GM12878 (cell line): ENCODE measurements at regions not wholly inside any gene's neighbourhood (a gene's known extent, or its start where the extent isn't known, plus 50 kb on each side); places are given as distances from the start of the nearest gene placed in this dataset.

Experiments used
- ATAC-seq: fragments of 200-7000 bp; cut with Tn5 transposase; 3 replicates; pipeline ENCODE4 v1.9.1; 2020; ENCODE audit warnings: mild to moderate bottlenecking, moderate library complexity
- BruUV-seq: library from RNA; stranded (reverse); fragments of 400-500 nt; replicated peaks from 2 replicates; lab custom pipeline; 2021; lab: Mats Ljungman, UMichigan
- CTCF ChIA-PET: fragments of 300-600 bp; sonication (Branson Sonifier 250); formaldehyde crosslinking; extraction: SDS; loops from one replicate; lab custom pipeline; 2021; ENCODE audit warnings: inconsistent platforms; lab: Yijun Ruan, JAX
- POLR2A ChIA-PET: fragments of 350-600 bp; formaldehyde crosslinking; extraction: SDS; loops from one replicate; lab custom pipeline; 2021; ENCODE audit warnings: inconsistent platforms; lab: Charles Lee
- RAD21 ChIA-PET: fragments of 300-600 bp; sonication (Branson Sonifier 250); formaldehyde crosslinking; loops from one replicate; lab custom pipeline; 2023; ENCODE audit warnings: antibody characterized with exemption; ENCODE audit not compliant: unreplicated experiment; lab: Charles Lee
- SMC1A ChIA-PET: fragments of 300-600 bp; sonication (Branson Sonifier 250); formaldehyde crosslinking; loops from one replicate; lab custom pipeline; 2023; ENCODE audit not compliant: unreplicated experiment, uncharacterized antibody; lab: Charles Lee
- DNase-seq: peaks from one replicate; pipeline ENCODE4 v3.0.0-alpha.2; 2011; ENCODE audit warnings: low read depth, low spot score
- FAIRE-seq: peaks from 3 replicates; lab custom pipeline; 2011; peaks lifted over from hg19 to GRCh38; lab: Jason Lieb, UNC
- H2AFZ ChIP-seq: 2 replicates; pipeline ENCODE4 v1.6.0; 2011; ENCODE audit warnings: low read depth, low read length, control low read depth; ENCODE audit not compliant: control insufficient read depth
- H3K27ac ChIP-seq: 2 replicates; pipeline ENCODE4 v1.5.1; 2011; ENCODE audit warnings: control low read depth; ENCODE audit not compliant: control insufficient read depth, insufficient read depth
- H3K27me3 ChIP-seq, 2 experiments: replicated peaks in 1 of 2; 2 replicates each; pipeline versions ENCODE4 v1.6.0 to v1.6.1; 2011; ENCODE audit warnings: low read length in 1 of 2; ENCODE audit not compliant: control insufficient read depth in 2 of 2, insufficient read depth in 2 of 2
- H3K36me3 ChIP-seq, 2 experiments: 2 replicates each; pipeline ENCODE4 v1.5.1; 2011; ENCODE audit warnings: low read length in 1 of 2; ENCODE audit not compliant: control insufficient read depth in 2 of 2, insufficient read depth in 2 of 2
- H3K4me1 ChIP-seq: 2 replicates; pipeline ENCODE4 v1.6.1; 2011; ENCODE audit warnings: mild to moderate bottlenecking, low read length, moderate library complexity, mixed read lengths; ENCODE audit not compliant: control insufficient read depth, insufficient read depth
- H3K4me2 ChIP-seq: 2 replicates; pipeline ENCODE4 v1.6.0; 2011; ENCODE audit warnings: control low read depth; ENCODE audit not compliant: control insufficient read depth, insufficient read depth
- H3K4me3 ChIP-seq: fragments of 200-600 bp; sonication (generic); 2 replicates; pipeline ENCODE4 v1.5.1; 2016
- H3K79me2 ChIP-seq: 2 replicates; pipeline ENCODE4 v1.6.0; 2011; ENCODE audit warnings: low read length; ENCODE audit not compliant: control insufficient read depth, insufficient read depth
- H3K9ac ChIP-seq: 2 replicates; pipeline ENCODE4 v1.8.0; 2011; ENCODE audit warnings: low read length, control low read depth, mixed read lengths; ENCODE audit not compliant: control insufficient read depth, insufficient read depth
- H3K9me3 ChIP-seq: replicated peaks from 3 replicates; pipeline ENCODE4 v1.5.1; 2011; ENCODE audit warnings: mild to moderate bottlenecking, low read length; ENCODE audit not compliant: control insufficient read depth, insufficient read depth
- H4K20me1 ChIP-seq: 2 replicates; pipeline ENCODE4 v1.6.0; 2011; ENCODE audit not compliant: control insufficient read depth, insufficient read depth
- BCL11A ChIP-seq: IDR thresholded peaks from 2 replicates; pipeline ENCODE4 v1.6.1; 2011; ENCODE audit warnings: low read depth, low read length
- CUX1 ChIP-seq: IDR thresholded peaks from 2 replicates; pipeline ENCODE4 v1.6.1; 2012; ENCODE audit warnings: improper control_type of control experiment, low read depth, low read length; ENCODE audit not compliant: insufficient replicate concordance
- FOS ChIP-seq: IDR thresholded peaks from 3 replicates; pipeline ENCODE4 v1.6.1; 2011; ENCODE audit warnings: borderline replicate concordance; ENCODE audit not compliant: insufficient read length; ENCODE audit errors: extremely low read depth
- IRF5 ChIP-seq: fragments of 450-650 bp; IDR thresholded peaks from 2 replicates; pipeline ENCODE4 v1.6.1; 2017; ENCODE audit warnings: borderline replicate concordance
- MTA3 ChIP-seq: IDR thresholded peaks from 2 replicates; pipeline ENCODE4 v1.6.1; 2012; ENCODE audit warnings: low read length, inconsistent platforms, borderline replicate concordance
- RAD51 ChIP-seq: fragments of 450-650 bp; IDR thresholded peaks from 2 replicates; pipeline ENCODE4 v1.6.1; 2016; ENCODE audit warnings: moderate library complexity, mild to moderate bottlenecking, inconsistent platforms
- REST ChIP-seq: IDR thresholded peaks from 2 replicates; pipeline ENCODE4 v1.6.1; 2012; ENCODE audit warnings: mild to moderate bottlenecking, low read depth, low read length
- TCF7 ChIP-seq: IDR thresholded peaks from 2 replicates; pipeline ENCODE4 v1.6.1; 2014; ENCODE audit warnings: antibody characterized with exemption, borderline replicate concordance
- WGBS: methylation state at CpG from one replicate; pipeline ENCODE4 v1.1.6; 2016; ENCODE audit warnings: low lambda C conversion rate; ENCODE audit not compliant: insufficient replicate concordance, insufficient coverage; ENCODE audit errors: missing lambda C conversion rate; 5-methylcytosine and 5-hydroxymethylcytosine counted together
- in situ Hi-C: fragments of 300-500 bp; cut with MboI; formaldehyde crosslinking; loops from 9 replicates; pipeline ENCODE4 v1.14.3; 2018; ENCODE audit warnings: mixed read lengths
- intact Hi-C: fragments of 100-400 bp; cut with micrococcal nuclease; formaldehyde crosslinking; loops from one replicate; pipeline ENCODE4 v1.14.2; 2022; ENCODE audit not compliant: unreplicated experiment

- H3K4me1 ChIP-seq = no peaks in the 10 kb centered on the region
- H3K79me2 ChIP-seq = no peaks in the 10 kb centered on the region
- no peak overlapping the region for H3K4me3 ChIP-seq
- no peaks in the 10 kb centered on the region for H4K20me1 ChIP-seq
- intact Hi-C loops = no loop called here
- H3K36me3 ChIP-seq = no peaks in the 10 kb centered on the region
- H3K27ac ChIP-seq = no peak overlapping the region
- H3K9me3 ChIP-seq = no peaks in the 10 kb centered on the region; the same call in 2 of the 3 replicates
- H3K27me3 ChIP-seq = no peaks in the 10 kb centered on the region
- DNase-seq (no peak), FAIRE-seq (no peak), ATAC-seq (no peak)
- TF ChIP-seq BCL11A (no peak), RAD51 (no peak), FOS (no peak), REST (no peak), TCF7 (no peak)
- SMC1A ChIA-PET = no interaction called here
- POLR2A ChIA-PET = no interaction called here
- CTCF ChIA-PET = no interaction called here
- H2AFZ ChIP-seq = no peak overlapping the region
- 49% methylated on average over 13 of the region's 13 CpGs for WGBS
- no peak overlapping the region for H3K9ac ChIP-seq
- no peak overlapping the region for H3K4me2 ChIP-seq
- in situ Hi-C loops = no loop called here
- RAD21 ChIA-PET = no interaction called here
- no TSS peak for BruUV-seq
Measured at GRCh38 chr13:105073041-105073440, 1462.4 kb downstream of the EFNB2 start.

- Histone ChIP-seq H3K4me3 (no peak overlapping the region), H3K9me3 (no peaks in the 10 kb centered on the region; the same call in 2 of the 3 replicates), H4K20me1 (no peaks in the 10 kb centered on the region), H3K9ac (no peak overlapping the region), H3K79me2 (no peaks in the 10 kb centered on the region), H3K27ac (no peak overlapping the region), H3K4me1 (no peaks in the 10 kb centered on the region), H2AFZ (no peak overlapping the region), H3K4me2 (no peak overlapping the region), H3K27me3 (no peaks in the 10 kb centered on the region), H3K36me3 (no peaks in the 10 kb centered on the region)
- ChIA-PET SMC1A (no interaction called here), RAD21 (no interaction called here), CTCF (no interaction called here), POLR2A (no interaction called here)
- FAIRE-seq = no peak
- no TSS peak for BruUV-seq
- DNase-seq = no peak
- no peak for ATAC-seq
- intact Hi-C loops = no loop called here
- WGBS = 4% methylated on average over 1 of the region's 1 CpG
- in situ Hi-C loops = no loop called here
- TF ChIP-seq MTA3 = no peak
- no peak for TF ChIP-seq CUX1
- no peak for TF ChIP-seq IRF5
Measured at GRCh38 chr13:105070452-105070851, 1465.0 kb downstream of the EFNB2 start.
